ENCODE measurements at regions not wholly inside any gene's neighbourhood (a gene's known extent, or its start where the extent isn't known, plus 50 kb on each side); places are given as distances from the start of the nearest gene placed in this dataset.

- Histone ChIP-seq H3K4me1 (ENCODE audit: control insufficient read depth in 2 of 2, insufficient read depth in 2 of 2, low read length in 2 of 2) (no peaks in the 10 kb centered on the region), H3K27ac (ENCODE audit: low read depth, low read length) (no peak overlapping the region), H3K36me3 (ENCODE audit: control insufficient read depth in 2 of 3, insufficient read depth in 3 of 3, low read length in 3 of 3) (no peaks in the 10 kb centered on the region), H3K9me3 (ENCODE audit: control insufficient read depth in 2 of 3, low read length in 3 of 3) (no peaks in the 10 kb centered on the region), H3K27me3 (ENCODE audit: control insufficient read depth in 2 of 2, insufficient read depth in 2 of 2, low read length in 2 of 2) (no peaks in the 10 kb centered on the region), H3K4me3 (ENCODE audit: low read length) (no peak overlapping the region)
- Mint-ChIP-seq H3K9me3 (peaks cover 0 to 5% (median 0%) of the 10 kb centered on the region in 11 donors), H3K36me3 (no peaks in the 10 kb centered on the region), H3K4me3 (no peak overlapping the region), H3K4me1 (no peaks in the 10 kb centered on the region), H3K27me3 (no peaks in the 10 kb centered on the region), H3K27ac (no peak overlapping the region)
- ChIA-PET CTCF (no interaction called here), POLR2A (no interaction called here)
- ATAC-seq (no peak), DNase-seq (no peak)
- intact Hi-C loops (cut with micrococcal nuclease): no loop called here
Measured at GRCh38 chr11:92376680-92377079, 152.1 kb downstream of the FAT3 start.

- H3K27me3 Mint-ChIP-seq: no peaks in the 10 kb centered on the region
- intact Hi-C loops (cut with micrococcal nuclease): no loop called here
- no peaks in the 10 kb centered on the region for H3K36me3 ChIP-seq (ENCODE audit: control insufficient read depth in 2 of 3, insufficient read depth in 3 of 3, low read length in 3 of 3)
Measured at GRCh38 chr11:92380882-92381281, 156.3 kb downstream of the FAT3 start.

GRCh38 chr11:92382311-92382710 lies 157.7 kb downstream of the FAT3 start:
- DNase-seq: no peak
- intact Hi-C loops (cut with micrococcal nuclease): no loop called here
- Histone ChIP-seq H3K27me3 (ENCODE audit: control insufficient read depth in 2 of 2, insufficient read depth in 2 of 2, low read length in 2 of 2) (no peaks in the 10 kb centered on the region), H3K9me3 (ENCODE audit: control insufficient read depth in 2 of 3, low read length in 3 of 3) (no peaks in the 10 kb centered on the region), H3K4me3 (ENCODE audit: low read length) (no peak overlapping the region), H3K27ac (ENCODE audit: low read depth, low read length) (no peak overlapping the region), H3K4me1 (ENCODE audit: control insufficient read depth in 2 of 2, insufficient read depth in 2 of 2, low read length in 2 of 2) (no peaks in the 10 kb centered on the region), H3K36me3 (ENCODE audit: control insufficient read depth in 2 of 3, insufficient read depth in 3 of 3, low read length in 3 of 3) (no peaks in the 10 kb centered on the region)
- no peaks in the 10 kb centered on the region for H3K27me3 Mint-ChIP-seq
- H3K4me3 Mint-ChIP-seq: no peak overlapping the region
- no peak overlapping the region for H3K27ac Mint-ChIP-seq
- ChIA-PET CTCF (no interaction called here), POLR2A (no interaction called here)
- no peak for ATAC-seq
- no peaks in the 10 kb centered on the region for H3K4me1 Mint-ChIP-seq
- H3K36me3 Mint-ChIP-seq: peaks cover 0 to 3% (median 0%) of the 10 kb centered on the region in 5 donors
- peaks cover 0 to 6% (median 0%) of the 10 kb centered on the region in 11 donors for H3K9me3 Mint-ChIP-seq

More at GRCh38 chr11:92380882-92381281, 156.3 kb downstream of the FAT3 start:
- no peak for DNase-seq
- Histone ChIP-seq H3K4me3 (ENCODE audit: low read length) (no peak overlapping the region), H3K27me3 (ENCODE audit: control insufficient read depth in 2 of 2, insufficient read depth in 2 of 2, low read length in 2 of 2) (no peaks in the 10 kb centered on the region), H3K27ac (ENCODE audit: low read depth, low read length) (no peak overlapping the region), H3K4me1 (ENCODE audit: control insufficient read depth in 2 of 2, insufficient read depth in 2 of 2, low read length in 2 of 2) (no peaks in the 10 kb centered on the region), H3K9me3 (ENCODE audit: control insufficient read depth in 2 of 3, low read length in 3 of 3) (no peaks in the 10 kb centered on the region)
- Mint-ChIP-seq H3K36me3 (no peaks in the 10 kb centered on the region), H3K4me1 (no peaks in the 10 kb centered on the region), H3K4me3 (no peak overlapping the region), H3K9me3 (peaks cover 0 to 2% (median 0%) of the 10 kb centered on the region in 11 donors), H3K27ac (no peak overlapping the region)
- CTCF ChIA-PET: no interaction called here
- POLR2A ChIA-PET: no interaction called here
- ATAC-seq: no peak

GRCh38 chr11:92383430-92383829 lies 158.8 kb downstream of the FAT3 start:
- Histone ChIP-seq H3K4me1 (ENCODE audit: control insufficient read depth in 2 of 2, insufficient read depth in 2 of 2, low read length in 2 of 2) (no peaks in the 10 kb centered on the region), H3K36me3 (ENCODE audit: control insufficient read depth in 2 of 3, insufficient read depth in 3 of 3, low read length in 3 of 3) (no peaks in the 10 kb centered on the region), H3K9me3 (ENCODE audit: control insufficient read depth in 2 of 3, low read length in 3 of 3) (no peaks in the 10 kb centered on the region), H3K4me3 (ENCODE audit: low read length) (no peak overlapping the region), H3K27ac (ENCODE audit: low read depth, low read length) (no peak overlapping the region), H3K27me3 (ENCODE audit: control insufficient read depth in 2 of 2, insufficient read depth in 2 of 2, low read length in 2 of 2) (no peaks in the 10 kb centered on the region)
- peaks cover 0 to 3% (median 0%) of the 10 kb centered on the region in 5 donors for H3K36me3 Mint-ChIP-seq
- no peak overlapping the region for H3K27ac Mint-ChIP-seq
- no peaks in the 10 kb centered on the region for H3K4me1 Mint-ChIP-seq
- intact Hi-C loops (cut with micrococcal nuclease): no loop called here
- DNase-seq (no peak), ATAC-seq (no peak)
- CTCF ChIA-PET: no interaction called here
- no peaks in the 10 kb centered on the region for H3K27me3 Mint-ChIP-seq
- H3K9me3 Mint-ChIP-seq: peaks cover 0 to 7% (median 0%) of the 10 kb centered on the region in 11 donors
- POLR2A ChIA-PET: no interaction called here
- no peak overlapping the region for H3K4me3 Mint-ChIP-seq

- Histone ChIP-seq H3K4me1 (ENCODE audit: control insufficient read depth in 2 of 2, insufficient read depth in 2 of 2, low read length in 2 of 2) (no peaks in the 10 kb centered on the region), H3K27me3 (ENCODE audit: control insufficient read depth in 2 of 2, insufficient read depth in 2 of 2, low read length in 2 of 2) (no peaks in the 10 kb centered on the region), H3K9me3 (ENCODE audit: control insufficient read depth in 2 of 3, low read length in 3 of 3) (no peaks in the 10 kb centered on the region), H3K27ac (ENCODE audit: low read depth, low read length) (no peak overlapping the region), H3K4me3 (ENCODE audit: low read length) (no peak overlapping the region), H3K36me3 (ENCODE audit: control insufficient read depth in 2 of 3, insufficient read depth in 3 of 3, low read length in 3 of 3) (no peaks in the 10 kb centered on the region)
- intact Hi-C loops (cut with micrococcal nuclease): no loop called here
- DNase-seq (no peak), ATAC-seq (no peak)
- Mint-ChIP-seq H3K27me3 (no peaks in the 10 kb centered on the region), H3K36me3 (peaks cover 0 to 3% (median 0%) of the 10 kb centered on the region in 5 donors), H3K4me1 (no peaks in the 10 kb centered on the region), H3K9me3 (peaks cover 0 to 7% (median 0%) of the 10 kb centered on the region in 11 donors), H3K4me3 (no peak overlapping the region), H3K27ac (no peak overlapping the region)
- CTCF ChIA-PET: no interaction called here
- POLR2A ChIA-PET: no interaction called here
Measured at GRCh38 chr11:92384358-92384757, 159.7 kb downstream of the FAT3 start.

GRCh38 chr11:92384802-92385201 lies 160.2 kb downstream of the FAT3 start:
- Mint-ChIP-seq H3K27me3 (no peaks in the 10 kb centered on the region), H3K4me3 (no peak overlapping the region), H3K27ac (no peak overlapping the region), H3K36me3 (peaks cover 0 to 3% (median 0%) of the 10 kb centered on the region in 5 donors), H3K9me3 (peaks cover 0 to 7% (median 0%) of the 10 kb centered on the region in 11 donors), H3K4me1 (no peaks in the 10 kb centered on the region)
- Histone ChIP-seq H3K36me3 (ENCODE audit: control insufficient read depth in 2 of 3, insufficient read depth in 3 of 3, low read length in 3 of 3) (no peaks in the 10 kb centered on the region), H3K9me3 (ENCODE audit: control insufficient read depth in 2 of 3, low read length in 3 of 3) (no peaks in the 10 kb centered on the region), H3K4me3 (ENCODE audit: low read length) (no peak overlapping the region), H3K4me1 (ENCODE audit: control insufficient read depth in 2 of 2, insufficient read depth in 2 of 2, low read length in 2 of 2) (no peaks in the 10 kb centered on the region), H3K27ac (ENCODE audit: low read depth, low read length) (no peak overlapping the region), H3K27me3 (ENCODE audit: control insufficient read depth in 2 of 2, insufficient read depth in 2 of 2, low read length in 2 of 2) (no peaks in the 10 kb centered on the region)
- DNase-seq (no peak), ATAC-seq (no peak)
- intact Hi-C loops (cut with micrococcal nuclease): no loop called here
- POLR2A ChIA-PET: no interaction called here
- CTCF ChIA-PET: no interaction called here

GRCh38 chr11:92386577-92386976 lies 162.0 kb downstream of the FAT3 start:
- Mint-ChIP-seq H3K9me3 (peaks cover 0 to 9% (median 0%) of the 10 kb centered on the region in 11 donors), H3K4me1 (no peaks in the 10 kb centered on the region), H3K36me3 (peaks cover 0 to 3% (median 0%) of the 10 kb centered on the region in 5 donors), H3K27ac (no peak overlapping the region), H3K27me3 (no peaks in the 10 kb centered on the region), H3K4me3 (no peak overlapping the region)
- no peaks in the 10 kb centered on the region for H3K27me3 ChIP-seq (ENCODE audit: control insufficient read depth in 2 of 2, insufficient read depth in 2 of 2, low read length in 2 of 2)
- ChIA-PET CTCF (no interaction called here), POLR2A (no interaction called here)
- no peak overlapping the region for H3K27ac ChIP-seq (ENCODE audit: low read depth, low read length)
- DNase-seq (no peak), ATAC-seq (no peak)
- intact Hi-C loops (cut with micrococcal nuclease): no loop called here
- H3K36me3 ChIP-seq (ENCODE audit: control insufficient read depth in 2 of 3, insufficient read depth in 3 of 3, low read length in 3 of 3): no peaks in the 10 kb centered on the region
- no peaks in the 10 kb centered on the region for H3K9me3 ChIP-seq (ENCODE audit: control insufficient read depth in 2 of 3, low read length in 3 of 3)
- no peak overlapping the region for H3K4me3 ChIP-seq (ENCODE audit: low read length)
- H3K4me1 ChIP-seq (ENCODE audit: control insufficient read depth in 2 of 2, insufficient read depth in 2 of 2, low read length in 2 of 2): no peaks in the 10 kb centered on the region

Measured in naive thymus-derived CD4-positive, alpha-beta T cell (primary cell).